Sciatic nerve (tissue), 2 donors: ENCODE measurements at regions not wholly inside any gene's neighbourhood (a gene's known extent, or its start where the extent isn't known, plus 50 kb on each side); places are given as distances from the start of the nearest gene placed in this dataset.
"Not testable (repeated sequence)": the region's sequence is repeated elsewhere in the genome, so short reads cannot be mapped to it uniquely, and the experiment has no call there.

Experiments
- ATAC-seq: fragments of 200-7000 bp; cut with Tn5 transposase; one replicate; pipeline ENCODE4 v1.9.1; 2020; ENCODE audit warnings: mild to moderate bottlenecking, moderate library complexity
- DNase-seq: peaks from one replicate; pipeline ENCODE4 v3.0.0-alpha.2; 2020; ENCODE audit warnings: low spot score
- intact Hi-C: fragments of 100-400 bp; cut with DNase I; formaldehyde crosslinking; loops from one replicate; pipeline ENCODE4 v1.14.2; 2022
- donor health status: DM: no; HTN: no; CAD: no.
- donor health status: DM: no; HTN: no; CAD: no.

DNA sequence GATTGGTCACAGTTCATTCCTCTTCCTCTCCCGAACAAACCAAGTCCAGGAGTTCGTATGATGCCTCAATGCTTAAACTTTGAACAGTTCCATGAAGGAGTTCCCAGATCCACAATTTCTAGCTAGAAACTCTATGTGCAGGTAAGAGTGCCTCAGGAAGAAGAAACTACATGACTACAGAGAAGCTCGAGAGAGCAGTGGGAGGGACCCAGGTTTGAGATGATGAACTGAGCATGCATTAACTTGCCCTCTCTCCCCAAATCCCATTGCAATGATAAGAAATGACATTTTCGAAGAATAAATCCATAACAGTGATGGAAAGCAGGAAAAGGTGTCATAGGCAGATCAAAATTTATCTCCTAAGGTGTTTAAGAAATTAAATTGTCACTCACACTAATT is 140.6 kb upstream of the JCAD start:
- intact Hi-C loops: no loop called here
- no peak for ATAC-seq
- DNase-seq: no peak

DNA sequence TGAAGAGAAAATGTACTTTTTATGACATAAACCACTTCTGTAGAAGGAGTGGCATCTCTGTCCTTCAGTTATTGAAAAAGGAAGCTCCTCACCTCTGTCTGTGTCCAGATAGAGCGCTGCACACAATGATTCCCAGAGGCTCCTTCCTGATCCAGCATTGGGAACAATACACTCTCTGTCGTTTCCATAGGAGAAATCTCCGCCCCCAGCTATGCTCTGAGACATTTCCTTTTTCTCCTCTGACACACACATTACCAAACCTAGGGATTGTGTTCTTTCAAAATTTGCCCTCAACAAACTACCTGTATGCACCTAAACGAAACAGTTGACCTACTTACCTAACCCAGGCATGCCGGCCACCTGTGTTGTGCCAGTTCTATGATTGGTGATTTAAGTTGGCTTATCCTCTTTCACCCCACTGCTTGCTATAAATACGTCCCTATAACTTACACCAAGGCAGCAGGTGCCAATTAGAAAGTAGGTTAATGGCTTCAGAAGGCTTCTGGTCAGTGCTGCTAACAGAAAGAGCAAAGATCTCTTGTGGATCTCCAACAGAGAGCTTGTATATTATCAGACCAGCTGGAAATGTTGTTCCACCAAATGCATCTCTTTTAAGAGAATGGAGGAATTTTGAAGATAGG is 140.1 kb upstream of the JCAD start:
- intact Hi-C loops: no loop called here
- no peak for ATAC-seq
- no peak for DNase-seq

DNA sequence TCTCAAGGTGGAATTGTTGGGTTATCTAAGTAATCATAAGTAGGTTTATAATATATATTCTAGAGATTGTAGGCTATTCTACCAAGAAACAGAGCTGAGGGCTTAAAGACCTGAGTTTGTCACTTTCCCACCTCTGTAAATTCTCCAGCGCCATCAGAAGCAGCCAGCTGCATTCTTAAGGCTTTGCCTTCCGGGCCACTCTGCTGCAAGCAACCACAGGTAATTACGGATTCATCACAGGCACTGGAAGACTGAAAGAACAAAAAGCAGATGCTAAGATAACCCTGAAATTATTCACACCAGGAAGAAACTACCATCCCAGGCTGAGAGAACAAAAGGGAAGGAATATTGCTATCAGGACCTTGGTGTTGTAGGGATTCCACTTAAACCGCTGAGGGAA is 137.8 kb upstream of the JCAD start:
- DNase-seq (no peak), ATAC-seq (no peak)
- intact Hi-C loops: no loop called here

DNA sequence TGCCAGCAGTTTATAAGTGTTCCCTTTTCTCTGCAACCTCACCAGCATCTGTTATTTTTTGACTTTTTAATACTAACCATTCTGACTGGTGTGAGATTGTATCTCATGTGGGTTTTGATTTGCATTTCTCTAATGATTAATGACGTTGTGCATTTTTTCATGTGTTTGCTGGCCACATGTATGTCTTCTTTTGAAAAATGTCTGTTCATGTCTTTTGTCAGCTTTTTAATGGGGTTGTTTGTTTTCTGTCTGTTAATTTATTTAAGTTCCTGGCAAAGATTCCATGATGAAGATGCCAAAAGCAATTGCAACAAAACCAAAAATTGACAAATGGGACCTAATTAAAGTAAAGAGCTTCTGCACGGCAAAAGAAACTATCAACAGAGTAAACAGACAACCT is 137.2 kb upstream of the JCAD start:
- DNase-seq, intact Hi-C loops, ATAC-seq: not testable (repeated sequence)

DNA sequence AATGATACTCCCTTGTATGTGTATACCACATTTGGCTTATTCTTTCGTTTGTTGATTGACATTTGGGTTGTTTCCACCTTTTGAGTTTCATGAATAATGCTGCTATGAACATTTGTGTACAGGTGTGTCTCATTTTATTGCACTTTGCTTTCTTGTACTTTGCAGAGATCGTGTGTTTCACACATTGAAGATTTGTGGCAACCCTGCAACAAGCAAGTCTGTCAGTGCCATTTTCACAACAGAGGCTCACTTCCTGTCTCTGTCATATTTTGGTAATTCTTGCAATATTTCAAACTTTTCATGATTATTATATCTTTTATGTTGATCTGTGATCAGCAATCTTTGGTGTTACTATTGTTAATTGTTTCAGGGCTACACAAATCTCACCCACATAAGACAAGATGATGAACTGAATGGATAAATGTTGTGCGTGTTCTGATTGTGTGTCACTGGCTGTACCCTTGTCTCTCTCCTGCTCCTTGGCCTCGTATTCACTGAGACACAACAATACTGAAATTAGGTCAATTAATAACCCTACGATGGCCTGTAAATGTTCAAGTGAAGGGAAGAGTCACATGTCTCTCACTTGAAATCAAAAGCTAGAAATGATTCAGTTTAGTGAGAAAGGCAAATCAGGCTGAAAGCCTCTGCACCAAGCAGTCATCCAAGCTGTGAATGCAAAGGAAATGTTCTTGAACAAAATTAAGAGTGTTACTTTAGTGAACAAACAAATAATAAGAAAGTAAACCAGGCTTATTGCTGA is 133.6 kb upstream of the JCAD start:
- intact Hi-C loops: no loop called here

DNA sequence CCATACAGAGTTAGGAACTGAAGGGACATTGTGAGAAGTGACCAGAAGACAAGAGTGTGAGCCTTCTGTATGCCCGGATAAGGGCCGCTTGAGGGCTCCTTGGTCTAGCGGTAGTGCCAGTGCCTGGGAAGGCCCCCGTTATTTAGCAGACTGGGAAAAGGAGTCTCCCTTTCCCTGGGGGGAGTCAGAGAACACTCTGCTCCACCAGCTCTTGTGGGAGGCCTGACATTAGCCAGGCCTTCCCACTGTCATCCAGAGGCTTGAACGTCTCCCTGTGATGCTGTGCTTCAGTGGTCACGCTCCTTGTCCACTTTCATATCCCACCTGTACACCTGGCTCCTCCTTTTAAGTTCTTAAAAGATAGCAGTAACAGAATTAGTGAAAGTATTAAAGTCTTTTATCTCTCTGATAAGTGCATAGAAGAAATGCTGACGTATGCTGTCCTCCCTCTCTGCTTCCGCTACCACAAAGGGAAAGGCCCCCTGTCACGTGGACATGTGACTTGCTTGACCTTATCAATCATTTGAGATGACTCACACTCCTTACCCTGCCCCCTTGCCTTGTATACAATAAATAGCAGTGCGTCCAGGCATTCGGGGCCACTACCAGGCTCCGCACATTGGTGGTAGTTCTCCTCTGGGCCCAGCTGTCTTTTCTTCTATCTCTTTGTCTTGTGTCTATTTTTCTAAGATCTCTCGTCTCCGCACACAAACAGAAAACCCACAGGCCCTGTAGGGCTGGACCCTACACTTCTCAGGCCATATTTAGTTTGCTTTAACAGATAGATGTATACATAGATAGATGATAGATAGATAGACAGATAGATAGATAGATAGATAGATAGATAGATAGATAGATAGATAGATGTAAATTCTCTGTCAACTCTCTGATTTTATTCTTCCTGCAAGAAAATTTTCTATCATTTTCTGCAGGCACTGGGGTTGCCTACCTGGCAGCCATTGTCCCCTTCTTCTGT is 131.5 kb upstream of the JCAD start:
- intact Hi-C loops: no loop called here
- ATAC-seq (no peak), DNase-seq (no peak)

More for the DNA sequence above, 133.6 kb upstream of the JCAD start:
- ATAC-seq (no peak), DNase-seq (no peak)

DNA sequence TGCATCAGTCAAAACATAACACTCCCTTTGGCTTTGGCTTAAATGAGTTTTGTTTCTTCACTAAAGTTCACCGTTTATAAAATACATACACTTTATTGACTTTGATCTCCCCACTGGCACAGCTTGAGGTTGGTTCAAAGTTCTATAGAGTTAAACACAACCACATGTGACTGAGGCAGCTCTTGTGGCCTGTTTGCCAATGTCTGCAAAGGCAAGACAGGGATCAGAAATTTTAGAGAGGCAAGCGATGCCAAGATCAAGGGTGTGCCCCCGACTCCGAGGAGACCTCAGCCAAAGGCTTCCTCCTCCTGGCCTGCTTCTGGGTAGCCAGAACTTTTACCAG is 129.8 kb upstream of the JCAD start:
- no peak for ATAC-seq
- DNase-seq: no peak
- intact Hi-C loops: no loop called here

DNA sequence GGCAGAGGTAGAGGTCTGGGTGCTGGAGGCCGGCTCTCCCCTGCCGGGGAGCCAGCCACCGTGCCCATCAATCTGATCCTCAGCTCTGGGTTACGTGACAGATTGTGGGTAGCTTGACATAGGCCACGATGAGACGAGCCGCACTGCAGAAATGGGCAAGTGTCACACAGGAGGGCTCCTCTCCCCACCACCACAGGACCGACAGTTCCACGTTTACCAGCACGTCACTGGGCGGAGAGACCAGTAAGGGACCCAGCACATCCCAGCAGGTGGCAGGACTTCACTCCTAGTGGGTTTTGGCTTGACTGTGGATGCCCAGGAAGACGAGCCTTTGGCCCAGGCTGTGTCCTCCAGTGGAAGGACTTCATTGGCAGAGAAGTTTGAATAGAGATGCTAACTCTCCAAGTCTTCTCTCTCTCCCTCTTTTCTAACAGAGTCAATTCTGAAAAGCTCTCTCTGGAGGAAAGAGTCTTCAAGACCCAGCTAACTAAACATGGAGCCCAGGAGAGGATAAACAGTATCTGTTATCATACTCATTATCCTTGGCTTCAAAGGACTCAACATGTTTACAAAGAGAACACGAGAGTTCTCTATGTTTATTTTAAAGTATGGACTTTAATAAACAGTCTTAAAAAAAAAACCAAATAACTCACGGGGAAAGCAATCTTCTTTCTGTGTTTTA is 129.3 kb upstream of the JCAD start:
- no peak for ATAC-seq
- intact Hi-C loops: no loop called here
- DNase-seq: no peak

DNA sequence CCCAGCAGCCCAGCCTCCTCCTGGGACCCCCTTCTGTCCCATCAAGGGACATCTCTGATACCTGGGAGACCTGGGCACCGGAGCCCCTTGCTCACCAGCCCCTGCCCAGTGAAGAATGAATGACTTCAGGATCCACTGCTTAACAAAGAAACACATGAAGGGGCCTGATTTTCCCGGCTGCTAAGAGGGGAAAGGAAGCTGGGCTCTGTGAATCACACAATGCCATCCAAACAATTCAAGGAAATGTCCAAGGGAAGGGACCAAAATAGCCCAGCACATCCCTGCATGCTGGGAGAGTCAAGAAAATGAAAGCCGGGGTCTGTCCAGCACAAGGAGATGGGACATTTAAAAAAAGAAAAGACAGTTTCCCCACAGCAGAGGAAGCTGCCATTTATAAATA is 128.7 kb upstream of the JCAD start:
- intact Hi-C loops: no loop called here
- no peak for DNase-seq
- ATAC-seq: no peak

DNA sequence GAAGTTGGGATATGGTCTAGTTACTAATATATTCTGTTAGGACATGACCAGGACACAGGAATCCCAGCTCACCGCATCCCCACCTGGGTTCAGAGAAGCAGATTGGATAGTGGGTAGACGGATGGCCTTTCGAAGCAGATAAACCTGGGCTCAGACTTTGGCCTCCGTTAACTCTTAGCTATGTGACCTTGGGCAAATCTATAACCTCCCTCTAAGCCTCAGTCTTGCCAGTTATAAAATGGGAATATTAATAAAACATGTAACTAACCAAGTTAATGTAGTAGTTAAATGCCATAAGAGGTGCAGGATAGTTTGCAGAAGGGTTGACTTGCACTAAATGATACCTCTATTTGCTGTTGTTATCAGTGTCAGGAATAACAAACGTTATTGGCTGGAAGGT is 127.6 kb upstream of the JCAD start:
- DNase-seq (no peak), ATAC-seq (no peak)
- intact Hi-C loops: no loop called here

DNA sequence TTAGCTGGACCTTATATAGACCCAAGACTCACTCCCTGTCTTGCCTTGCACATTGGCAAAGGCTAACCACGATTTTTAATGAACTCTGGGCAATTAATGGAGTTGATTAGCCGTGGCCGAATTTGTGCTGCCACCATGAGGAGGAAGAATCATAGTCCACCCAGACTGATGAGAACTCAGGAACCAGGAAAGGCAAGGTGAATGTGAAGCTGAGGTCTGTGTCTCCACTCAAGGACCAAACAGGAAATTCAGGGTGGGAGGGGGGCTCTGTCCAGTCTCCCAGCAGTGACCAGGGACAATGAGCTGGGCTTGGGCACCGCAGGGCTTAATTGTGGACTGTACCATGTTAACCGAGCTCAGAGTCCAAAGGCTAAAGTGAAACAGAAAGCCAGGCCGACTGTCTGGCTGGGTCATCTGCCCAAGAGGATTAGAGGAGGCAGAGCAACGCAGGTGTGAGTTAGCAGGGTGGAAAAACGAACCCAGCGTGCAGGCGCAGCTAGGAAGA is 127.0 kb upstream of the JCAD start:
- intact Hi-C loops: no loop called here
- ATAC-seq (peak; percentile 36), DNase-seq (no peak)

DNA sequence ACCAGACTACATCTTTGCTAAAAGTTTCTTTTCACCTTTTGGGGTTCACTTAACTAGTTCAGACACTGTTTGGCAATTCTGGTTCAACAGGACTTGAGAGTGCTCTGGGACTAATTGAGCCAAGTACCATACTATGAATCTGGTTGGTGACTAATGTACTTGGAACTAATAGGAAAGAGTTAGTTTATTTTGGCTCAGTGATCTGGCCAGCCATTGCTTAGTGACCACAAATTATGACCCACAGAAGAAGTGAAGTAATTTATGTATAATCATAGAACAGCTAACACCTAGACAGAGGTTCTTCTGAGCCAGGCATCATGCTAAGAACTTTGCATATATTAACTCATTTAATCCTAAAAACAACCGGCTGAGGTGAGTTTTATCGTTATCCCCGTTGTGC is 126.5 kb upstream of the JCAD start:
- DNase-seq (no peak), ATAC-seq (no peak)
- intact Hi-C loops: no loop called here

DNA sequence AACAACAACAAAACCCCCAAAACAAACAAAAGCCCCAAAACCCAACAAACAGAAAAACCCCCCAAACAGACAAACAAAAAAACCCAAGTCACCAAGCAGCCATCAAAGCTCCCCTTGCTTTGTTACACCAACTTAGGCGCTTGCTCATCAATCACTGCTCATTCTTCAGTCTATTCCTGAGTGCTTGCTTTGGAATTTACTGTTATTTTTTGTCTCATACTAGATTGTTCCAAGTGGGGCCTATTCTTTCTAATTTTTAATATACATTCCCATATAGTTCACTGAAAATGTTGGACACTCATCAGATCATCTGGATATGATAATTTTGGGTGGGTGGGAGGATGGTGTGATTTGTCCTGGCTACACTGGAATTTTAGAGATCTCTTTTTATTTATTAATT is 126.0 kb upstream of the JCAD start:
- no peak for DNase-seq
- ATAC-seq: no peak
- intact Hi-C loops: no loop called here

DNA sequence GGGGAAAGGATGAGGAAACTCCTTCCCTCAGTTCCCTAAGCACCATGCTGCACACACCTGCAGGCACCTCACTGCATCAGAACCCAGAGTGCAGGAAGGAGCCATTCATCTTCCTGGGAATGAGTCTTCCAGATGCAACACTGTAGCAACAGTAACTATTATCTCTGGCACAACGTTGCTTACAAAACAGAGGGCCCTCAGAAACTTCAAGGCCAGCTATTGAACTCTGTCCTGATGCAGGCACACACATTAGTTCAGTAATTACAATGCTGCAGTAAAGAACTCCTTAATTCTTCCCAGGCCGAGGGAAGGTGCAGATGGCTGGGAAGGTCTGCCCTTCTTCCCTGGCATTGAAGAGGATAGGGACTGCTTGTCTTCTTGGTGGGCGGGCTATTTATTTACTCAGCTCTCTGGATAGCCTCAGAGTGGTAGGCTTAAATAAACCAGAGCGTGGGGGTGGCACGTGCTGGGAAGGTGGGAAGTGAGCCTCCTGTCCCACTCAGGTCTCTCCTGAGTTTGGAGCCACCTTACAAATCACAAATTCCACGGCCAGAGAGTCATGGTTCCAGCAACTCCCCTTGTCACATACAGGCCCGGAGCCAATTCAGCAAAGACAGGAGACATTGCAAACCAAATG is 125.1 kb upstream of the JCAD start:
- DNase-seq (no peak), ATAC-seq (no peak)
- intact Hi-C loops: no loop called here

DNA sequence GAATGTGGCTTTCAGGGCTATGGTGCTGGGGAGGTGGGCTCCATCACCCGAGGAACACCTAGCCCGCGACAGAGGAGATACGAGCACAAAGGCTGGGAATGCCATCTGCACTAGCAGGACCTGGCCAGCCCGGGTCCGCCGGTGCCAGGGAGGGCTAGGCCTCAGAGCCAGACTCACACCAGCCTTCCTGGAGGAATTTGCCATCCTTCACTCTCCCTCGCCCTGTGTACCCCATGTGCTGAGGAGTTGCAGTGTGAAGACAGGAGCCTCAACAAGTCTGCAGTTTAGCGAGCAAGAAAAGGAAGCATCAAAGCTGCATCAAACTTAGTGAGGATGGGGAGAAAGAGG is 123.6 kb upstream of the JCAD start:
- intact Hi-C loops: no loop called here

DNA sequence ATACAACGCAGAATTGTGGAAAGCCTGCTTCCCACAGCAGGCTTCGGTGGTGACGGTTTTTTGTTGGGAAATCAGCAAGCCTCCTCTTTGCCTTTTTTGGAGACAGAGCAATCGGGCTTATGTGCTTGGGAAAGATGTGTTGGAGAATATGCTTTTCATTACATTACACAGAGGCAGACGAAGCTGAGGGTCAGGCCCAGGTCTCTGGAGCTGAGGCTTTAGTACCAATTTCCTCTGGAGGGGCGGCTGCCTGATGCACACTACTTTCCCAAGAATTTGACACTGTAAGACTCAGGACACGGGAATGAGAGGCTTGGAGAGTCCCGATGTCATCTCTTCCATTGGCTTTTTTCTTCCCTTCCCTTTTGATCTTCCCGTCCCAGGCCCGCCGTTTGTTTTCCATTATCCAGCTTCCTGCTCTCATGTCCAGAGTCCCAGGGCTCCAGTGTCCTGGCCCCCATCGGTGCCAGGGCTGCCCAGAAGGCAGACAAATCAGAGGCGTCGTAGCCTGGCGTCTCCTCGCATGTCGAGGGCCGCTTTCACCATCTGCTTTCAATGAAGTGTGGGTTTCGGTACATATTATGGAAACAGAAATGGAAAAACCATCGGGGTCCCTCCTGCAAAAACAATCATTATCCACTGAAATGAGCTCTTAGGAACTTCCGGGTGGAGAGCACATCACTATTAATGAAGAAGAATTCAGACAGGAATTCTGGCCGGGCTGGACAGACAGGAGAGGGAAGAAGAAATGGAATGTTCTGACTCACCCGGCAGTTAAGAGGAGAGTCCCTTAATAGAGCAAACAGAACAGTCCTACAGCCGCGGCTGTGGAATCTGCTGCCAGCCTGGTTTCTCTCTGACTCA is 123.0 kb upstream of the JCAD start:
- ATAC-seq: peak; percentile 82
- intact Hi-C loops: no loop called here
- no peak for DNase-seq

More for the DNA sequence above, 123.6 kb upstream of the JCAD start:
- ATAC-seq (peak; percentile 27), DNase-seq (no peak)

DNA sequence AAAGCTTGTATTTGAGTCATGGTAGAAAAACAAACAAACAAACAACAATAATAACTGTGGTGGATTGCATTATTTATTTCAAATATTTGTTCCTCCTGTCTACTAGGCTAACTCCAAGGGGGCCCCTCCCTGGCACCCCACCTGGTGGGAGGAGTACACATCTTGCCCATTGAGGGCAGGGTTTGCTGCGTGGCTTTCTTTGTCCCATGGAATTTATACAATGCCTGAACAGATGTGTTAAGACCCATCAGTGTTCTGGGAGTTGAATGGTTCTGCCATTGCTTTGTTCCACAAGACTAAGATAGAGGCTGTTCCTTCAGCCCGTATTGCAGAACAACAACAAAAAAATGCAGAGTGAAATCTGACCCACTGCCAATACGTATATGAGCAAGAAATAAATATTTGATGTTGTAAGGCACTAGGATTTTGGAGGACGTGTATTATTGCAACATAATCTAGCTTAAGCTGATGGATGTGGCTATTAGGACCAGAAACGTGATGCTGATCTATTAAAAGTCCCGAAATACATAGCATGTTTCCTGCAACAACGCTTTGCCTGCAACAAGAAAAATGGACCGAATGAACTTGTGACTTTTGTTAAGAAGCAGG is 119.1 kb upstream of the JCAD start:
- no peak for DNase-seq
- intact Hi-C loops: no loop called here

More for the DNA sequence above, 119.1 kb upstream of the JCAD start:
- no peak for ATAC-seq
